Astrocyte (in vitro differentiated cells and primary cell): ENCODE measurements at regions not wholly inside any gene's neighbourhood (a gene's known extent, or its start where the extent isn't known, plus 50 kb on each side); places are given as distances from the start of the nearest gene placed in this dataset.
"Not testable (repeated sequence)": the region's sequence is repeated elsewhere in the genome, so short reads cannot be mapped to it uniquely, and the experiment has no call there.

Experiments
- CTCF ChIP-seq: IDR thresholded peaks from 2 replicates; pipeline ENCODE4 v1.5.1; 2011; ENCODE audit warnings: low read depth, mild to moderate bottlenecking, inconsistent platforms, low read length, moderate library complexity; ENCODE audit not compliant: insufficient read depth
- EZH2 ChIP-seq: IDR thresholded peaks from 2 replicates; pipeline ENCODE4 v1.6.1; 2012; ENCODE audit warnings: mild to moderate bottlenecking, low read length, inconsistent platforms; ENCODE audit not compliant: insufficient read depth

- not testable (repeated sequence) for TF ChIP-seq CTCF, EZH2
Measured at GRCh38 chr7:76826181-76826580, 199.1 kb upstream of the POMZP3 start.
